AG04450 (cell line): ENCODE measurements at regions not wholly inside any gene's neighbourhood (a gene's known extent, or its start where the extent isn't known, plus 50 kb on each side); places are given as distances from the start of the nearest gene placed in this dataset.

Source experiments
- CTCF ChIA-PET: fragments of 300-600, 350-600 bp; formaldehyde crosslinking; extraction: SDS; loops from one replicate; lab custom pipeline; 2022; ENCODE audit warnings: antibody characterized with exemption, inconsistent platforms; lab: Charles Lee
- POLR2A ChIA-PET: fragments of 350-600 bp; formaldehyde crosslinking; extraction: SDS; loops from one replicate; lab custom pipeline; 2021; ENCODE audit warnings: antibody characterized with exemption, inconsistent platforms; lab: Yijun Ruan, JAX
- DNase-seq: peaks from one replicate; pipeline ENCODE4 v3.0.0-alpha.2; 2011; ENCODE audit warnings: low read depth, low spot score
- H3K27ac ChIP-seq: one replicate; pipeline ENCODE4 v1.5.1; 2012; ENCODE audit warnings: low read depth, low read length, control low read depth
- H3K27me3 ChIP-seq: one replicate; pipeline ENCODE4 v1.6.0; 2012; ENCODE audit warnings: low read length; ENCODE audit not compliant: control insufficient read depth, insufficient read depth
- H3K4me3 ChIP-seq: 2 replicates; pipeline ENCODE4 v1.5.1; 2011; ENCODE audit warnings: mild to moderate bottlenecking, low read depth, low read length, control low read depth
- H3K9me3 ChIP-seq: 2 replicates; pipeline ENCODE4 v1.5.1; 2012; ENCODE audit warnings: low read length; ENCODE audit not compliant: control insufficient read depth, insufficient read depth
- TF ChIP-seq, protein P1 (sequence below): IDR thresholded peaks from 2 replicates; pipeline ENCODE4 v1.5.1; 2011; ENCODE audit warnings: low read depth, low read length, control low read depth, inconsistent platforms

DNA sequence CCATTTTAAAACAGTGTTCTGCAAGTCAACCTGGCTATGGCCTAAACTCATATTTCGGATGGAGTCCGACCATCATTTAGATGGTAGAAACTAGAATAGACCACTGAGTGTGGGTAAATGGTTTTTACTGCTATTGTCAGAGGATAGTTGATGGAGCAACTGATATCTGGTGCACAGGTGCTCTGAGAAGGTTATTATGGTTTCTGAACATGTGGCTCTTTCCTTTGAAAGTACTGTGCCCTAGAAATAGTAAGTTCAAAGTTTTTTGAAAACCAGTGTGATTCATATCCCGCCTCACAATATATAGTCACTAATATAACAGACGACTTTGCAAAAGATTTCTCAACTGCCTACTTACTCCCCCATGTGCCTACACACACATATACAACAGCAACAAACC, 64.4 kb upstream of the BTG1 start:
- no peaks in the 10 kb centered on the region for H3K9me3 ChIP-seq
- H3K27me3 ChIP-seq = no peaks in the 10 kb centered on the region
- no peak overlapping the region for H3K27ac ChIP-seq
- H3K4me3 ChIP-seq = no peak overlapping the region
- no peak for DNase-seq
- TF ChIP-seq, protein P1, sequence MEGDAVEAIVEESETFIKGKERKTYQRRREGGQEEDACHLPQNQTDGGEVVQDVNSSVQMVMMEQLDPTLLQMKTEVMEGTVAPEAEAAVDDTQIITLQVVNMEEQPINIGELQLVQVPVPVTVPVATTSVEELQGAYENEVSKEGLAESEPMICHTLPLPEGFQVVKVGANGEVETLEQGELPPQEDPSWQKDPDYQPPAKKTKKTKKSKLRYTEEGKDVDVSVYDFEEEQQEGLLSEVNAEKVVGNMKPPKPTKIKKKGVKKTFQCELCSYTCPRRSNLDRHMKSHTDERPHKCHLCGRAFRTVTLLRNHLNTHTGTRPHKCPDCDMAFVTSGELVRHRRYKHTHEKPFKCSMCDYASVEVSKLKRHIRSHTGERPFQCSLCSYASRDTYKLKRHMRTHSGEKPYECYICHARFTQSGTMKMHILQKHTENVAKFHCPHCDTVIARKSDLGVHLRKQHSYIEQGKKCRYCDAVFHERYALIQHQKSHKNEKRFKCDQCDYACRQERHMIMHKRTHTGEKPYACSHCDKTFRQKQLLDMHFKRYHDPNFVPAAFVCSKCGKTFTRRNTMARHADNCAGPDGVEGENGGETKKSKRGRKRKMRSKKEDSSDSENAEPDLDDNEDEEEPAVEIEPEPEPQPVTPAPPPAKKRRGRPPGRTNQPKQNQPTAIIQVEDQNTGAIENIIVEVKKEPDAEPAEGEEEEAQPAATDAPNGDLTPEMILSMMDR = no peak
- ChIA-PET POLR2A (no interaction called here), CTCF (no interaction called here)

DNA sequence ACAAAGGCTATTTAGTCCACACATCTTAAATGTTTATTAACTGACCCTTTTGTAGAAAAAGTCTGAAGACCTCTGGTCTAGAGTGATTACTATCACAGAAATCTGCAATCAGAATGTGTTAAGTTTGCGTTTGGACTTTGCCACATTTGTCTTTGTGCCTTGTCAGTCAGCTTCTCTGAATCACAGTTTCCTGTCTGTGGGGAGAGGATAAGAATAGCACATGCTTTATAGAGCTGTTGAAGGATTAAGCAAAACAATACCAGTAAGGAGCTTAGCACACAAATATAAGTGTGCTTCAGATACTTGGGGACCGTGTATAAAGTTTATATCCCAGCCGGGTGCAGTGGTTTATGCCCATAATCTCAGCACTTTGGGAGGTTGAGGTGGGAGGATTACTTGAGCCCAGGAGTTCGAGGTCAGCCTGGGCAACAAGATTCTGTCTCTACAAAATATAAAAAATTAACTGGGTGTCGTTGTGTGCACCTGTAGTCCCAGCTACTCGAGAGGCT, 63.0 kb upstream of the BTG1 start:
- ChIA-PET CTCF (no interaction called here), POLR2A (interaction anchor here (1.1 kb wide), 1 partner anchor 63 kb away, joined by 4 read pairs; the partner anchor contains the start of gene BTG1)
- TF ChIP-seq, protein P1 = no peak
- no peak overlapping the region for H3K27ac ChIP-seq
- no peaks in the 10 kb centered on the region for H3K9me3 ChIP-seq
- H3K27me3 ChIP-seq = no peaks in the 10 kb centered on the region
- no peak for DNase-seq
- no peak overlapping the region for H3K4me3 ChIP-seq

DNA sequence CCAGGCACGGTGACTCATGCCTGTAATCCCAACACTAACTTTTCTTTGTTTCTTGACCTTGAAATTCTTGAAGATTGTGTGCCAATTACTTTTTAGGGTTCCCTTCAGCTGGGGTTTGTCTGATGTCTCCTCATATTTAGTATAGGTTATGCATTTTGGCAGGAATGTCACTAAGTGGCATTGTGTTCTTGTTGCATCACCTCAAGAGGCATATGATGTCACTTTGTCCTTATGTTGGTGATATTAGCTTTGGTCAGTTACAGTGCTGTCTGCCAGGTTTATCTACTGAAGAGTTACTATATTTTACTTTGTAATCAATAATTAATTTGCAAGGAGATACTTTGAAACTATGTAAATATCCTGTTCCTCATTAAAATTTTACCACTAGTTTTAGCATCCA, 61.0 kb upstream of the BTG1 start:
- no peak for DNase-seq
- Histone ChIP-seq H3K4me3 (no peak overlapping the region), H3K27me3 (no peaks in the 10 kb centered on the region), H3K27ac (no peak overlapping the region), H3K9me3 (no peaks in the 10 kb centered on the region)
- POLR2A ChIA-PET = no interaction called here
- CTCF ChIA-PET = no interaction called here
- TF ChIP-seq, protein P1 = no peak

DNA sequence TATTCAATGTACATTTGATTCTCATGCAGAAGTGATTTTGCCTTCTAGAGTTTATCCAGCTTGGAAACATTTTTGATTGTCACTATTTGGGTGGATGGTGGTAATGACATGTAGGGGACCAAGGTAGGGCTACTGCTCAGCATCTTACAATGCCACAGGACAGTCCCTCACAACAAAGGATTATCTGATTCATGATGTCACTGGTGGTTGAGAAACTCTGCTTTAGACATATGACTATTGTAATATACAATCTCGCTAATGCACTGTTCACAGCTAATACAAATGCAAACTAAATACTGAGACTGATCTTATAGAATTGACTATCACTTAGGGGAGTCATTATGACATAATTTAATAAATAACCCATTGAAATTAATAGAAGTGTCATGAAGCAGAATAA, 60.4 kb upstream of the BTG1 start:
- no peaks in the 10 kb centered on the region for H3K9me3 ChIP-seq
- POLR2A ChIA-PET = no interaction called here
- H3K4me3 ChIP-seq = no peak overlapping the region
- CTCF ChIA-PET = no interaction called here
- H3K27me3 ChIP-seq = no peaks in the 10 kb centered on the region
- TF ChIP-seq, protein P1 = no peak
- no peak for DNase-seq
- no peak overlapping the region for H3K27ac ChIP-seq

DNA sequence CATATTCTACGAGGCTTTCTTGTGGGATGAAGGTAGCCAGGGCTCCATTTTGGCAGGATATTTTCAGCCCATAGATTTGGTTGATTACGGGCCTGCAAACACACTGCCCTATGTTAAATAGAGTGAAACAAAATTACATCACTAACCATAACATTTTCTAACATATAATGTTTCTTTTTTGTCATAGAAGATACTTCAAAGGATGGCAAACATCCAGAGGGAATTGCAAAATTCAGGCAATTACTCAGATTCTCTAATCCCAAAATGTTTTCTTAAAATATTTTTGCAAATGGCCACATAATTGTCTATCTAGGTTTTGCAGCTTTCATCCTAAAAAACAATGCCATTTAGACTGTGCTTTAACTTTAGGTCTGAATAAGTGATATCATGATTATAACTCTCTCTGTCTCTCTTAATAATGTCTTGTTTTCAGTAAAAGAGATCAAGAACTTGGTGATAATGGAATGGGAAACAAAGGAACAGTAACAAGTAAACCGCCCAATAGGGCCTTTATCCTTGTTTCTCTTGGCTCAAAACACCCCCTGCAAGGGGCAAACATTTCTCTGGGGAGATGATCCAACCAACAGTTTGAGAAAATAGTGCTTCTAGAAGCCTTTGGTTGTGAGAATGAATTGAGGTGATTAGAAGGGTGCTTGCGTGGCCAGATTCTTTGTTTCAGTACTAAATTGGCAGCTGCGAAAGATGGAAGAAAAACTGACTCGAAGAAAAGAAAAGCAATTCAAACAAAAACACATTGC, 54.4 kb upstream of the BTG1 start:
- DNase-seq = no peak
- CTCF ChIA-PET = no interaction called here
- TF ChIP-seq, protein P1 = no peak
- H3K27me3 ChIP-seq = no peaks in the 10 kb centered on the region
- no peak overlapping the region for H3K4me3 ChIP-seq
- no peaks in the 10 kb centered on the region for H3K9me3 ChIP-seq
- POLR2A ChIA-PET = no interaction called here
- H3K27ac ChIP-seq = no peak overlapping the region
